Loucy (cell line): ENCODE measurements at regions not wholly inside any gene's neighbourhood (a gene's known extent, or its start where the extent isn't known, plus 50 kb on each side); places are given as distances from the start of the nearest gene placed in this dataset.

ENCODE experiments used
- H2AFZ ChIP-seq: fragments of 200-600 bp; sonication (generic); 2 replicates; pipeline ENCODE4 v1.6.0; 2016; ENCODE audit warnings: antibody characterized with exemption, mild to moderate bottlenecking, low read length, moderate library complexity
- H3F3A ChIP-seq: fragments of 200-600 bp; 2 replicates; pipeline ENCODE4 v1.6.0; 2016; ENCODE audit warnings: antibody characterized with exemption, low read depth, mild to moderate bottlenecking
- H3K27me3 ChIP-seq: fragments of 200-600 bp; sonication (generic); 2 replicates; pipeline ENCODE4 v1.6.1; 2014; ENCODE audit warnings: low read length, mild to moderate bottlenecking; ENCODE audit not compliant: insufficient read depth, poor library complexity, severe bottlenecking
- H3K36me3 ChIP-seq: fragments of 200-600 bp; sonication (generic); 2 replicates; pipeline ENCODE4 v1.6.1; 2016; ENCODE audit warnings: low read length; ENCODE audit not compliant: insufficient read depth
- H3K4me1 ChIP-seq: fragments of 200-600 bp; sonication (generic); 2 replicates; pipeline ENCODE4 v1.5.1; 2014; ENCODE audit warnings: low read length, mild to moderate bottlenecking; ENCODE audit not compliant: insufficient read depth, poor library complexity, severe bottlenecking
- H3K4me2 ChIP-seq: fragments of 200-600 bp; sonication (generic); 2 replicates; pipeline ENCODE4 v1.6.0; 2014; ENCODE audit warnings: antibody characterized with exemption, low read length, low read depth, mild to moderate bottlenecking; ENCODE audit not compliant: poor library complexity, severe bottlenecking
- H3K4me3 ChIP-seq: fragments of 200-600 bp; sonication (generic); 2 replicates; pipeline ENCODE4 v1.5.1; 2014; ENCODE audit warnings: low read length, mild to moderate bottlenecking, mixed read lengths; ENCODE audit not compliant: poor library complexity, severe bottlenecking
- H3K79me2 ChIP-seq: fragments of 200-600 bp; sonication (generic); 2 replicates; pipeline ENCODE4 v1.6.1; 2014; ENCODE audit warnings: low read length; ENCODE audit not compliant: insufficient read depth
- H3K9ac ChIP-seq: fragments of 200-600 bp; sonication (generic); 2 replicates; pipeline ENCODE4 v1.6.0; 2014; ENCODE audit warnings: mild to moderate bottlenecking, low read depth, low read length, moderate library complexity; ENCODE audit not compliant: poor library complexity, severe bottlenecking
- H3K9me2 ChIP-seq: fragments of 200-600 bp; sonication (generic); replicated peaks from 2 replicates; pipeline ENCODE4 v1.6.1; 2016; ENCODE audit warnings: low read depth, low read length, mixed read lengths
- H3K9me3 ChIP-seq: fragments of 200-600 bp; sonication (generic); 2 replicates; pipeline ENCODE4 v1.6.1; 2014; ENCODE audit warnings: mild to moderate bottlenecking, antibody characterized with exemption, low read length, low read depth; ENCODE audit not compliant: insufficient read depth
- H4K20me1 ChIP-seq: fragments of 200-600 bp; sonication (generic); 2 replicates; pipeline ENCODE4 v1.6.0; 2014; ENCODE audit warnings: antibody characterized with exemption, low read length, mild to moderate bottlenecking; ENCODE audit not compliant: insufficient read depth, poor library complexity, severe bottlenecking
- EZH2phosphoT487 ChIP-seq: fragments of 200-600 bp; IDR thresholded peaks from 2 replicates; pipeline ENCODE4 v1.6.1; 2018; ENCODE audit warnings: antibody characterized with exemption, mild to moderate bottlenecking, moderate library complexity, borderline replicate concordance
- TF ChIP-seq, protein P1 (sequence below): fragments of 200-600 bp; sonication (generic); conservative IDR thresholded peaks from 2 replicates; pipeline ENCODE4 v1.5.1; 2014; ENCODE audit warnings: mild to moderate bottlenecking, antibody characterized with exemption, low read length

DNA sequence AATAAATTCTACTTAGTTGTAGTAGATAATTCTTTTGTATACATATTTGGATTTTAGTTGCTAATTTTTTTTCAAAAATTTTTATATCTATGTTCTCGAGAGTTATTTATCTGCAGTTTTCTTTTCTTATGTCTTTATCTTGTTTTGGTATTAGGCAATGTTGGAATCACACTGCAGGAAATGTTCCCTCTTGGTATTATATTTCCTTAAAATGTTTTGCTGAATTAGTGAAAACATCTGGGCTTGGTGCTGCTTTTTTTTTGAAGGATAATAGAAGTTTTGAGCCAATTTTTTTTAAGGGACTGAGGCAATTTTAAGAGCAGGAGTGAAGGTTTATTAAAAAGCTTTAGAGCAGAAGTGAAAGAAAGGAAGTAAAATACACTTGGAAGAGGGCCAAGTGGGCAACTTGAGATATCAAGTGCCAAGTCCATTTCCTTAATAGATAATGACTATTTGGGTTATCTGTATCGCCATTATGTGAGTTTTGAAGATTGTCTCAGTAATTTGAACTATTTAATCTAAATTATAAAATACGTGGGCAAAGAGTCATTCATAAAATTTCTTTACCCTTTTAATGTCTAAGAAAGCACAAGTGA lies 1390.1 kb upstream of the CDH8 start:
- Histone ChIP-seq H3K4me2 (no peak overlapping the region), H2AFZ (no peak overlapping the region), H3K36me3 (no peaks in the 10 kb centered on the region), H3K9ac (no peak overlapping the region), H3K27me3 (no peaks in the 10 kb centered on the region), H3K4me3 (no peak overlapping the region), H3K9me2 (no peaks in the 10 kb centered on the region), H3K79me2 (no peaks in the 10 kb centered on the region), H3K4me1 (no peaks in the 10 kb centered on the region), H3K9me3 (no peaks in the 10 kb centered on the region), H4K20me1 (no peaks in the 10 kb centered on the region), H3F3A (no peaks in the 10 kb centered on the region)
- TF ChIP-seq, protein P1, sequence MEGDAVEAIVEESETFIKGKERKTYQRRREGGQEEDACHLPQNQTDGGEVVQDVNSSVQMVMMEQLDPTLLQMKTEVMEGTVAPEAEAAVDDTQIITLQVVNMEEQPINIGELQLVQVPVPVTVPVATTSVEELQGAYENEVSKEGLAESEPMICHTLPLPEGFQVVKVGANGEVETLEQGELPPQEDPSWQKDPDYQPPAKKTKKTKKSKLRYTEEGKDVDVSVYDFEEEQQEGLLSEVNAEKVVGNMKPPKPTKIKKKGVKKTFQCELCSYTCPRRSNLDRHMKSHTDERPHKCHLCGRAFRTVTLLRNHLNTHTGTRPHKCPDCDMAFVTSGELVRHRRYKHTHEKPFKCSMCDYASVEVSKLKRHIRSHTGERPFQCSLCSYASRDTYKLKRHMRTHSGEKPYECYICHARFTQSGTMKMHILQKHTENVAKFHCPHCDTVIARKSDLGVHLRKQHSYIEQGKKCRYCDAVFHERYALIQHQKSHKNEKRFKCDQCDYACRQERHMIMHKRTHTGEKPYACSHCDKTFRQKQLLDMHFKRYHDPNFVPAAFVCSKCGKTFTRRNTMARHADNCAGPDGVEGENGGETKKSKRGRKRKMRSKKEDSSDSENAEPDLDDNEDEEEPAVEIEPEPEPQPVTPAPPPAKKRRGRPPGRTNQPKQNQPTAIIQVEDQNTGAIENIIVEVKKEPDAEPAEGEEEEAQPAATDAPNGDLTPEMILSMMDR = no peak
- no peak for TF ChIP-seq EZH2phosphoT487

DNA sequence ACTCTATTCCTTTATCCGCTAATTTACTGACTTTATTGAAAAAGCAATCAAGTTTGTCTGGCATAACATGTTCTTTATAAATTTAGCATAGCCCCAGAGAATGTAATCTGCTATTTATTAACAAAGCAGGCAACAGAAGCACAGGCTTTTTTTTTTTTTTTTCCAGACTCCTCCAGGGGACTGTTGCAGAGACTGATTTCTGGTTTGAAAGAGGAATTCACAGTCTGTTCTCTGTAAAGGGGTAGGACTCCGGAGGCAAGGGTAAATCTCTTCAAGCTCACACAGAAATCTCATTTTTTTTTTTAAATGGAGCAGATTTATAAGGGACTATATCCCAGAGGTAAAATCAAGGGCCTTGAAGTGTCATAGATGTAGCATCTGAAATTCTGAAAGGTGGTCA lies 1386.5 kb upstream of the CDH8 start:
- no peaks in the 10 kb centered on the region for H3F3A ChIP-seq
- no peaks in the 10 kb centered on the region for H3K9me2 ChIP-seq
- H3K4me1 ChIP-seq = no peaks in the 10 kb centered on the region
- no peak overlapping the region for H2AFZ ChIP-seq
- H3K4me3 ChIP-seq = no peak overlapping the region
- H3K36me3 ChIP-seq = no peaks in the 10 kb centered on the region
- no peaks in the 10 kb centered on the region for H3K9me3 ChIP-seq
- no peaks in the 10 kb centered on the region for H4K20me1 ChIP-seq
- TF ChIP-seq EZH2phosphoT487 = no peak
- TF ChIP-seq, protein P1 = no peak
- no peak overlapping the region for H3K4me2 ChIP-seq
- no peaks in the 10 kb centered on the region for H3K27me3 ChIP-seq
- H3K79me2 ChIP-seq = no peaks in the 10 kb centered on the region
- no peak overlapping the region for H3K9ac ChIP-seq

DNA sequence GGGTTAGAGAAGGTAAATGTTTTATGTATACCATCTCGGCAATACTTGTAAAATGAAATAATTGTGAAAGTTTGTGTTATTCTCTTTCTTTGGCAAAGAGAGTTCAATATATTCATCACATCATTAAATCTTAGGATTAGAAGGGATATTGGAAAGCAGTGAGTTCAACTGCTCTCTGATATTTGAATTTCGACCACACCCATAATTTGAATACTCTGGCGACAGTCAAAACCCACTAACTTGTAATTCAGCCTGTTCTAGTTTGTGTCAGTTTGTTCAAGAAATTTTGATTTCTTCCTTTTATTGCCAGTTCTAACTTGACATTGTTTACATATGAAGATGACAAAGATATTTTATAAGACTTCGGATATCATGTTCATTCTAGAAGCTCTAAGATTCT lies 1380.5 kb upstream of the CDH8 start:
- no peaks in the 10 kb centered on the region for H3K4me1 ChIP-seq
- no peak overlapping the region for H3K4me2 ChIP-seq
- H3F3A ChIP-seq = no peaks in the 10 kb centered on the region
- H3K9ac ChIP-seq = no peak overlapping the region
- H3K36me3 ChIP-seq = no peaks in the 10 kb centered on the region
- no peaks in the 10 kb centered on the region for H3K79me2 ChIP-seq
- H3K9me3 ChIP-seq = no peaks in the 10 kb centered on the region
- no peaks in the 10 kb centered on the region for H4K20me1 ChIP-seq
- H2AFZ ChIP-seq = no peak overlapping the region
- no peak overlapping the region for H3K4me3 ChIP-seq
- TF ChIP-seq, protein P1 = no peak
- no peak for TF ChIP-seq EZH2phosphoT487
- no peaks in the 10 kb centered on the region for H3K9me2 ChIP-seq
- H3K27me3 ChIP-seq = no peaks in the 10 kb centered on the region
